GM13977 (cell line): ENCODE measurements at regions not wholly inside any gene's neighbourhood (a gene's known extent, or its start where the extent isn't known, plus 50 kb on each side); places are given as distances from the start of the nearest gene placed in this dataset.
"Not testable (repeated sequence)": the region's sequence is repeated elsewhere in the genome, so short reads cannot be mapped to it uniquely, and the experiment has no call there.

Source experiments
- DNase-seq: peaks from one replicate; pipeline ENCODE4 v3.0.0; 2012; ENCODE audit warnings: low spot score
- CTCF ChIP-seq: IDR thresholded peaks from 2 replicates; pipeline ENCODE4 v1.5.1; 2012; ENCODE audit warnings: mild to moderate bottlenecking, control low read depth; ENCODE audit not compliant: insufficient read depth; ENCODE audit errors: extremely low read depth, missing control alignments
- in situ Hi-C: fragments of 300-500 bp; cut with MboI; formaldehyde crosslinking; loops from one replicate; pipeline ENCODE4 v1.12.0; 2022; ENCODE audit warnings: low sequenced_read_pairs, low pct_unique_long_range_greater_than_20kb, mixed read lengths, inconsistent platforms; ENCODE audit not compliant: unreplicated experiment

- TF ChIP-seq CTCF = no peak
- no peak for DNase-seq
- in situ Hi-C loops = no loop called here
Observed at GRCh38 chr6:144468709-144469108, 183.6 kb downstream of the UTRN start.

- peak; percentile 60 for DNase-seq
- in situ Hi-C loops = no loop called here
- TF ChIP-seq CTCF = no peak
Observed at GRCh38 chr6:144469144-144469575, 184.0 kb downstream of the UTRN start.

GRCh38 chr6:144470201-144470600 is 185.1 kb downstream of the UTRN start:
- DNase-seq, in situ Hi-C loops: not testable (repeated sequence)

- in situ Hi-C loops = no loop called here
- no peak for TF ChIP-seq CTCF
- no peak for DNase-seq
Observed at GRCh38 chr6:144471986-144472385, 186.9 kb downstream of the UTRN start.

- DNase-seq = no peak
- TF ChIP-seq CTCF = no peak
- in situ Hi-C loops = no loop called here
Observed at GRCh38 chr6:144474290-144474689, 189.2 kb downstream of the UTRN start.

- no peak for DNase-seq
- in situ Hi-C loops = loop anchor here (25.0 kb wide), 1 partner anchor 888 kb away; no protein-coding TSS in a partner anchor
- TF ChIP-seq CTCF = no peak
Observed at GRCh38 chr6:144474904-144475303, 189.8 kb downstream of the UTRN start.

GRCh38 chr6:144475411-144475810 is 190.3 kb downstream of the UTRN start:
- TF ChIP-seq CTCF = no peak
- in situ Hi-C loops = loop anchor here (25.0 kb wide), 1 partner anchor 888 kb away; no protein-coding TSS in a partner anchor
- DNase-seq = no peak
